Endometrial microvascular endothelial cells (primary cell): ENCODE measurements at regions not wholly inside any gene's neighbourhood (a gene's known extent, or its start where the extent isn't known, plus 50 kb on each side); places are given as distances from the start of the nearest gene placed in this dataset.
"Not testable (repeated sequence)": the region's sequence is repeated elsewhere in the genome, so short reads cannot be mapped to it uniquely, and the experiment has no call there.

Source experiments
- in situ Hi-C: cut with HindIII; loops from 2 replicates; pipeline ENCODE4 v1.10.0; 2017; ENCODE audit warnings: low sequenced_read_pairs, low pct_unique_long_range_greater_than_20kb; ENCODE audit errors: inconsistent ontology term

DNA sequence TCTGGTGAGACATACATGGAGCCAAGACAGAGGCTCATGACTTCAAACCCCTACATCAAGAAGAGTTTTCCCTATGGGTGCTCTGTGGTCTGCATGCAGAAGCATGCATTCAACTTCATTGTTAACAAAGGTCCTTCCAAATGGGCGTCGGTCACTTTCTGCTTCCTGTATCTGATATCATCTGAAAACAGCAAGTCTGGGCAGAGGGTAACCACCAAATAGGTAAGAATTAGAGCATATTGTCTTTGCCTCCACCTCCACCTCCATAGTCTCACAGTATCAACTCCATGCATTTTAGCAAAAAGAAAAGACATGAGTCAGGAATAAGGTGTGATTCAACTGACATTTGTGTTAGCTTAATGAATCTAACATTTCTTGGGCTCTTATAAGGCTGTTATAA lies 462.9 kb downstream of the DMRT2 start:
- in situ Hi-C loops: no loop called here

GRCh38 chr9:1514250-1514649 lies 464.1 kb downstream of the DMRT2 start:
- in situ Hi-C loops: no loop called here

- in situ Hi-C loops: no loop called here
Measured at GRCh38 chr9:1514776-1515363, 464.7 kb downstream of the DMRT2 start.

DNA sequence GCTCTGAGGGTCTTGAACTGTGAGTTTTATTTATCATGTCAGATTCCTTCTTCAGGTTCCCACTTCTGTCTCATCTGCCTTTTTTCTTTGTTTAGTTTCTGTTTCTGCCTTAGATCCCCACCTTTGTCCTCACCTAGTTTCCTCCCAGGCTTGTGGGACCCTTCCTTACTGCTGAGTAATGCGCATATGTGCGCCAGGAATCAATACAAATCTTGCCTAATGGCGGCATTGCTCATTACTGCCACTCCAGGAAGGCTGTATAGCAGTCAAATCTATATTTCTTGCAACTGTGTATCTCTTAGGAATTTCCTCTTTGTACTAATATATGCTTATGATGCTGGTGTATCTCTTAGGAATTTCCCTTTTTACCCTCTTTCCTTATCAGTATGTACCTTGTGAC lies 465.4 kb downstream of the DMRT2 start:
- in situ Hi-C loops: no loop called here

DNA sequence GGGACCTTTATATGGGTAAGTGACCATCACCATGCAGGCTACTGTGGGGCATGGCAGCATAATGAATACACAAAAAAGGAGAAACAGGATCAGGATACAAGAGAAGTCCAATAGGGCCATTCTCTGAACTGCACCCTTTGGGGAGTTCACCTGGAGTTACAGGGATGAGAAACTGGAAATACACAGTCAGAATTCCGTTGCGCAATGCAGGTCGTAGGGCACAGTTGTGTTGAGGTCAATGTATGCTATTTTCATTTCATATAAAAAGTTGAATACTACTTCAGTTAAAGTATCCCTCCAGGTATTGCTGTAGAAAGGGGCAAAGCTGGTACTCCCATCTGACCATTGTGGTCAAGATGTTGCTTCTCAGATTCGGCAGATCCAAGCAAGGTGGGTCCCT lies 471.4 kb downstream of the DMRT2 start:
- in situ Hi-C loops: no loop called here

DNA sequence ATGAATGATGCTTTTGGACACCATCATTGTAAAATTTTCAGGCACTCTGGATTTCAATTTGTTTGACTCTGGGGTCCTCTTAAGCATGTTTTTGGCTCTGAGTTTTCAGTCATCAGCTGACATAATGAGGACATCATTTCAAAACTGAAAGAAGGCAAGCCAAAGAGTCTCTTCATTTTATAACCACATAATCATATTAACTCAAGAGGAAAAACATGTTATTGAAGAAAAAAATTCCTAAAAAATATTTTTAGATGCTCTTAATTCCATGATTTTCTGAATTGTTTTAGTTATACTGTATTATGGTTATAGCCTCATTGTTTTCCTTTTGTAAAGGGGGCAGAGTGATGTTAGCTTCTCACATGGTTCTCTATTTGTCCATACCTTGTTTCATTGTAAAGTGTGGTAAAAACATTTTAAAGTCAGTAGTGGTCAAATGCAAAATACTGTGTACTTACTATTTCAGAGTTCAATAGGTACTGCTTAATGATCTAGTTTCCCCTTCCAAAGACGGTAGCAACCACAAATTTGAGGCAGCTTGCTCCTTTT lies 472.1 kb downstream of the DMRT2 start:
- in situ Hi-C loops: no loop called here

DNA sequence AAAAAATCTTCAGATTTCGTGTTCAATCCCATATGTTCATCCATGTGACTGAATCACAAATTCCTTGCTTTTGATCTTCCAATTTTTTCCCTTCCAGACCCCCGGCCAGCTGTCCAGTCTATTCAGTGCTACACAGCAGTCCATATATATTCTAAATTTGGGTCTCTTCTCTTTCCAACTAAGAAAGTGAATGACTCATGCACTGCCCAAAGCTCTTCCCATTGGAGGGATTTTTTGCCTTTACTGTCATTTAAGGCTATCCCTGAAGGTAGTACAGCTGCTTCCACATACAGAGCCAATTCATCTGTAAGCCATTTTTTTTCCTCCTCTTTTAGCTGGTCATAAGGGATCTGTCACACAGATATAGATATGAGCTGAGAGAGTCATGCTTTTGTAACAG lies 478.3 kb downstream of the DMRT2 start:
- in situ Hi-C loops: loop anchor here (25.0 kb wide), 1 partner anchor 366 kb away; no protein-coding TSS in a partner anchor

GRCh38 chr9:1530696-1531095 lies 480.5 kb downstream of the DMRT2 start:
- in situ Hi-C loops: loop anchor here (25.0 kb wide), 1 partner anchor 368 kb away; no protein-coding TSS in a partner anchor

DNA sequence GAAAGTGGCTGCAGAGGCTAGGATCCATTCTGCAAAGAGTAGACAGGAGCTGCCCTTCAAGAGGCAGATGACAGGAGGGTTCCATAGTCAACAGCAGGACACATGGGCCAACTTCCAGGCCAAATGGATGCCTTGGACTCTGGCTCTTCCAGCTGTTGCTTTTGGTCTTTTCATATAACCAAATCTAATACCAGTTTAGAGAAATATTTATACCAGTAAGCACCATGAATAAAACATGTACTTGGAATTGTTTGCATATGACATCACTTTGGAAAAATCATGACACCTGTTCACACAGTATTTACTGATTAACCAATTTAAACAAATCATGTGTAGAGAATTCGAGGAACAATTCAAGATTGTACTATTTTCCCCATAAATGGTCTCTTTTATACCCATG lies 481.3 kb downstream of the DMRT2 start:
- in situ Hi-C loops: loop anchor here (25.0 kb wide), 1 partner anchor 369 kb away; no protein-coding TSS in a partner anchor

DNA sequence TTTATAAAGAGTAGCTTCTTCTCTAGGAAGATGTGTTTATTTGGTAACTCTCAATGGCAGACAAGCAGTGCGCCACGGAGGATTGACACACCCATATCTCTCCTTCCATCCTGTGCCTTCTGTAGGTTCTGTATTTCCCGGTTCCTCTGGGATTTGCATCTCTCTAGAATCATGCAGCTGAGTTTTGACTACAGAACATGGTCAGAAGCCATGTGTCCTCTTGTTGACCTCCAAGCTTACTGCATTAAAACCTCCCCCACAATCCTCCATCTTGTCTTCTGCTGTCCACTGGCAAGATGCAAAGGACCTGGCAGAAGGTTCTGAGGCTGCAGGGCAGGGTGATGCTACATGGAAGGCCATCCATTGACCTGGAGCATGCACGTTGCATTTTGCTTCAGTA lies 482.0 kb downstream of the DMRT2 start:
- in situ Hi-C loops: loop anchor here (25.0 kb wide), 1 partner anchor 370 kb away; no protein-coding TSS in a partner anchor

DNA sequence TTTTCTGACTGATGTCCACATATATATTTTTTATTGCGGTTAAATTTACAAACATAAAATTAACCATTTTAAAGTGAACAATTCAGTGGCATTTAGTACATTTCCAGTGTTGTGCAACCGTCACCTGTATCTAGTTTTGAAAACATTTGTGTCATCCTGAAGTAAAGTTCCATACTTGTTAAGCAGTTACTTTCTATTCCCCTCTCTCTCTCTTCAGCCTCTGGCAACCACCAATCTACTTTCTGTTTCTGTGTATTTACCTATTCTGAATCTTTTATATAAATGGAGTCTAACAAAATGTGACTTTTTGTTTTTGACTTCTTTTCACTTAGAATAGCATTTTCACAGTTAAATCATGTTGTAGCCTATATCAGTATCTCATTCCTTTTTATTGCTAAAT lies 480.1 kb upstream of the SMARCA2 start:
- in situ Hi-C loops: loop anchor here (25.0 kb wide), 1 partner anchor 373 kb away; no protein-coding TSS in a partner anchor

GRCh38 chr9:1535599-1535998 lies 479.5 kb upstream of the SMARCA2 start:
- in situ Hi-C loops: loop anchor here (25.0 kb wide), 1 partner anchor 373 kb away; no protein-coding TSS in a partner anchor

DNA sequence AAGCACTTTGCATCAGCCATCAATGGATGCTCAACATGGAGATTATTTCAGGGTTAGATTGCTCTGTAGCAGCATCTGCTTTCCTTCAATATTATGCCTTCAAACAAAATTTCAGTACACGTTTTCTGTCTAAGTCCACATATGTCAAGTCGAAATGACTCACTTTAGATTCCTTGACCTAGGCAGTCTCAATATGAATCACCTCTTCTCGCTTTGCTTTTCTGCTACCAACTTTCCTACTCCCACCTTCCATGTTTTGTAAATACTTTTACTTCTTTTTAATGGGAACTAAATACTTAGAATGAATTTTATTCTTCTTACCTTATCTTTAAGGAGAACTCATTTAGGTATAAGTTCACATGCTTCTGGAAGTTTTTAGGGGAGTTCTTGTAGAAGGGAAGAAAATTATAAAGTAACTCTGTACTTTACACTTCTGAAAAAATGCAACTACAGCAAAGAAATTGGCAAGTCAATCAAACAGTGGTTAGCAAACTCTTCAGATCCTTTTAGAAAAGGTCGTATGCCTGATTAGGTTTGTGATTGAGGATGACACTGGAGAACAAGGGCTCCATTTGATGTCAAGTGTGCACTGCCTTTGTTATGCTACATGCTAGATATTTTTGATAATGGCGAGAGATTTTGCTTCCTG lies 478.5 kb upstream of the SMARCA2 start:
- in situ Hi-C loops: loop anchor here (25.0 kb wide), 1 partner anchor 374 kb away; no protein-coding TSS in a partner anchor

- in situ Hi-C loops: loop anchor here (25.0 kb wide), 1 partner anchor 376 kb away; no protein-coding TSS in a partner anchor
Measured at GRCh38 chr9:1538301-1538700, 476.8 kb upstream of the SMARCA2 start.

- in situ Hi-C loops: loop anchor here (25.0 kb wide), 1 partner anchor 377 kb away; no protein-coding TSS in a partner anchor
Measured at GRCh38 chr9:1539216-1539615, 475.9 kb upstream of the SMARCA2 start.

- in situ Hi-C loops: no loop called here
Measured at GRCh38 chr9:1550636-1551035, 464.5 kb upstream of the SMARCA2 start.

- in situ Hi-C loops: no loop called here
Measured at GRCh38 chr9:1554081-1555035, 460.8 kb upstream of the SMARCA2 start.

GRCh38 chr9:1558666-1559065 lies 456.5 kb upstream of the SMARCA2 start:
- in situ Hi-C loops: not testable (repeated sequence)

DNA sequence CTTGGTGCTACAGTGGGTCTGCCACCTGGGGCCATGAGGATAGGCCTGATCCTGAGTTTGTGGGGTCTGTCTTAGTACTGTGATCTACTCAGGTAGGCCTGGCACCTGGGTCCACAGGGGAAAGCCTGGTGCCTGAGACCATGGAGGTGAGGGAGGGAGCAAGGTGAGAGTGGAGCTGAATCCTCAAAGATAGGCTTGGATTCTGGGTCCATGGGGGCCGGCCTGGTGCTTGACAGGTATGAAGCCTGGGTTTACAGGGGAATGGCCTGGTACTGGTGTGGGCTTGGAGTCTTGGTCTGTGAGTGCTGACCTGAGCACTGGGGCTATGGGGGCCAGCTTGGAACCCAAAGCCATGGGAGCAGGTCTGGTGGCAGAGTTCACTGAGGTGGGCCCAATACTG lies 439.2 kb upstream of the SMARCA2 start:
- in situ Hi-C loops: no loop called here
